ENCODE measurements at regions not wholly inside any gene's neighbourhood (a gene's known extent, or its start where the extent isn't known, plus 50 kb on each side); places are given as distances from the start of the nearest gene placed in this dataset.

DNA sequence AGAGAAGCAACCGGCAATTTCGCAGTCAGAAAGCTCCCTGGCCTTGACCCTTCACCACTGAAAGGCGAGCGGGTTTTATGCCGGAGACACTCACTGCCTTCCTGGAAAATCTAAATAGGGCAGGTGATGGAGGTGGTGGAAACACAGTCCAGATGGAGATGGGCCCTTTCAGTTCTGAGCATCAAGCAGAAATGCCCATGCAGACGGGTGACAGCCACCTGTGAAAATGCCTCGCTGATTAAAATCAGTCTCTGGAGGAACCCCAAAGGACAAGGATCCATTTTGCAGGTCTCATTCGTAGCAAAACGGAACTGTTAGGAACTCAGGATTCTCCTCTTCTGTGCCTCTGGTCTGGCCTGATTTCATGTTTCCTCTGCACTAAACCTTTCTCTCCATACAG, 74.2 kb downstream of the FZD10 start:
- intact Hi-C loops (cut with micrococcal nuclease) = no loop called here
- H3K27ac ChIP-seq (ENCODE audit: low read depth, low read length) = no peak overlapping the region
- H2AFZ ChIP-seq (ENCODE audit: low read depth, low read length, poor library complexity, severe bottlenecking) = no peak overlapping the region
- H3K9ac ChIP-seq (ENCODE audit: low read length) = no peak overlapping the region
- H3K4me3 ChIP-seq (replicated peaks in 1 of 2; ENCODE audit: low read depth in 1 of 2, low read length in 2 of 2) = no peak overlapping the region
- H4K20me1 ChIP-seq (ENCODE audit: insufficient read depth) = no peaks in the 10 kb centered on the region
- CTCF ChIA-PET = no interaction called here
- no peak for TF ChIP-seq POLR2A (IDR thresholded peaks at IDR 0.05; ENCODE audit: borderline replicate concordance, extremely low read depth, insufficient read depth, insufficient read length)
- no peak for TF ChIP-seq JUND (IDR thresholded peaks at IDR 0.05)
- TF ChIP-seq, protein P1, sequence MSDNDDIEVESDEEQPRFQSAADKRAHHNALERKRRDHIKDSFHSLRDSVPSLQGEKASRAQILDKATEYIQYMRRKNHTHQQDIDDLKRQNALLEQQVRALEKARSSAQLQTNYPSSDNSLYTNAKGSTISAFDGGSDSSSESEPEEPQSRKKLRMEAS (IDR thresholded peaks at IDR 0.05) = no peak
- no peak for TF ChIP-seq FOSL1 (IDR thresholded peaks at IDR 0.05; ENCODE audit: low read depth)
- TF ChIP-seq YY1 (IDR thresholded peaks at IDR 0.05; ENCODE audit: extremely low read depth, insufficient replicate concordance, low read depth, low read length) = no peak
- no peaks in the 10 kb centered on the region for H3K36me3 ChIP-seq (ENCODE audit: control insufficient read depth in 1 of 2, insufficient read depth in 2 of 2, low read length in 2 of 2)
- H3K4me1 ChIP-seq (ENCODE audit: control insufficient read depth in 1 of 2, insufficient read depth in 2 of 2, low read length in 2 of 2) = no peaks in the 10 kb centered on the region
- ATAC-seq (no peak), DNase-seq (ENCODE audit: low read depth, low spot score) (no peak)
- H3K27me3 ChIP-seq (ENCODE audit: insufficient read depth, low read length) = no peaks in the 10 kb centered on the region
- no peaks in the 10 kb centered on the region; a peak in 2 of 4 replicates for H3K9me3 ChIP-seq (ENCODE audit: control insufficient read depth in 1 of 2, insufficient read depth in 1 of 2, low read depth in 1 of 2, low read length in 2 of 2)
- H3K9me2 ChIP-seq (ENCODE audit: insufficient read depth) = no peaks in the 10 kb centered on the region
- H3K79me2 ChIP-seq (ENCODE audit: insufficient read depth, low read length) = no peaks in the 10 kb centered on the region
- no peak overlapping the region for H3K4me2 ChIP-seq (ENCODE audit: low read length)
- RAD21 ChIA-PET (ENCODE audit: low non-redundant PET in 1 of 2, low total read pairs in 2 of 2, uncharacterized antibody in 2 of 2, unreplicated experiment in 2 of 2) = no interaction called here
- POLR2A ChIA-PET = no interaction called here
- no TSS peak for BruUV-seq (replicated peaks)

DNA sequence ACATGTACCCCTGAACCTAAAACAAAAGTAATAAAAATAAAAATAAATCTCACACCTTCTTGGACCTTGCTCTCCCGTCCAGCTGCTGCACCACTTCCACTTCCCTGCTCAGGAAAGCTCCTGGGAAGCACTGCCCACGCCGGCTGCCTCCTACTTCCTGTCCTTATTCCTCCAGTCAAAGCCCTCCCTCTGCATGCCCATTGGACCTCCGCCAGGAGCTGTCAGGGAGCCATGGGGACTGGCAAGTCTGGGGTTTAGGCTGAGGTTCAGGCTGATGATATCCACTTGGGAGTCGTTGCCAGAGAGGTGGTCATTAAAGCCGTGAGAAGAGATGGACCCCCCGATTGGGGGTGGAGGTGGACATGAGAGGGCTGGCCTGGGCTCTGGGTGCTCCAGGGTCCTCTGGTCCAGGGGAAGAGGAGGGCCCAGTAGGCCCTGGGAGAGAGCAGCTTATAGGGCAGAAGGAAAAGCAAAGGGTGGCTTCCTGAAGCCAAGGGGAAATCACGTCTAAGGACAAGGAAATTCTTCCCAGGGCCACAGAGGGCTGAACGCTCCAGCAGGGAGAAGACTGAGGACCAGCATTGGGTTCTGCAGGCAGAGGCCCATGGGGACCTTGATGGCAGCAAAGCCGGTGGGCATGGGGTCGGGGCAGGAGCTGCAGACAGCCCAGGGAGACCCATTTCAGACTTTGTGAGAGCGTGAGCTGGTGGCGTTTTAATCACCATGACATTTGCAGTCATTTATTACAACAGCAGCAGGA, 78.7 kb downstream of the FZD10 start:
- Histone ChIP-seq H3K4me2 (ENCODE audit: low read length) (no peak overlapping the region), H3K36me3 (ENCODE audit: control insufficient read depth in 1 of 2, insufficient read depth in 2 of 2, low read length in 2 of 2) (no peaks in the 10 kb centered on the region), H3K27ac (ENCODE audit: low read depth, low read length) (no peak overlapping the region), H3K4me1 (ENCODE audit: control insufficient read depth in 1 of 2, insufficient read depth in 2 of 2, low read length in 2 of 2) (no peaks in the 10 kb centered on the region), H2AFZ (ENCODE audit: low read depth, low read length, poor library complexity, severe bottlenecking) (no peak overlapping the region), H3K9me2 (ENCODE audit: insufficient read depth) (no peaks in the 10 kb centered on the region), H3K79me2 (ENCODE audit: insufficient read depth, low read length) (no peaks in the 10 kb centered on the region), H3K27me3 (ENCODE audit: insufficient read depth, low read length) (no peaks in the 10 kb centered on the region), H3K9me3 (ENCODE audit: control insufficient read depth in 1 of 2, insufficient read depth in 1 of 2, low read depth in 1 of 2, low read length in 2 of 2) (no peaks in the 10 kb centered on the region; a peak in 2 of 4 replicates), H3K4me3 (replicated peaks in 1 of 2; ENCODE audit: low read depth in 1 of 2, low read length in 2 of 2) (no peak overlapping the region), H4K20me1 (ENCODE audit: insufficient read depth) (no peaks in the 10 kb centered on the region), H3K9ac (ENCODE audit: low read length) (no peak overlapping the region)
- intact Hi-C loops (cut with micrococcal nuclease) = no loop called here
- no peak for ATAC-seq
- ChIA-PET POLR2A (no interaction called here), RAD21 (ENCODE audit: low non-redundant PET in 1 of 2, low total read pairs in 2 of 2, uncharacterized antibody in 2 of 2, unreplicated experiment in 2 of 2) (no interaction called here), CTCF (no interaction called here)
- no peak for DNase-seq (ENCODE audit: low read depth, low spot score)
- no TSS peak for BruUV-seq (replicated peaks)
- TF ChIP-seq, protein P2, sequence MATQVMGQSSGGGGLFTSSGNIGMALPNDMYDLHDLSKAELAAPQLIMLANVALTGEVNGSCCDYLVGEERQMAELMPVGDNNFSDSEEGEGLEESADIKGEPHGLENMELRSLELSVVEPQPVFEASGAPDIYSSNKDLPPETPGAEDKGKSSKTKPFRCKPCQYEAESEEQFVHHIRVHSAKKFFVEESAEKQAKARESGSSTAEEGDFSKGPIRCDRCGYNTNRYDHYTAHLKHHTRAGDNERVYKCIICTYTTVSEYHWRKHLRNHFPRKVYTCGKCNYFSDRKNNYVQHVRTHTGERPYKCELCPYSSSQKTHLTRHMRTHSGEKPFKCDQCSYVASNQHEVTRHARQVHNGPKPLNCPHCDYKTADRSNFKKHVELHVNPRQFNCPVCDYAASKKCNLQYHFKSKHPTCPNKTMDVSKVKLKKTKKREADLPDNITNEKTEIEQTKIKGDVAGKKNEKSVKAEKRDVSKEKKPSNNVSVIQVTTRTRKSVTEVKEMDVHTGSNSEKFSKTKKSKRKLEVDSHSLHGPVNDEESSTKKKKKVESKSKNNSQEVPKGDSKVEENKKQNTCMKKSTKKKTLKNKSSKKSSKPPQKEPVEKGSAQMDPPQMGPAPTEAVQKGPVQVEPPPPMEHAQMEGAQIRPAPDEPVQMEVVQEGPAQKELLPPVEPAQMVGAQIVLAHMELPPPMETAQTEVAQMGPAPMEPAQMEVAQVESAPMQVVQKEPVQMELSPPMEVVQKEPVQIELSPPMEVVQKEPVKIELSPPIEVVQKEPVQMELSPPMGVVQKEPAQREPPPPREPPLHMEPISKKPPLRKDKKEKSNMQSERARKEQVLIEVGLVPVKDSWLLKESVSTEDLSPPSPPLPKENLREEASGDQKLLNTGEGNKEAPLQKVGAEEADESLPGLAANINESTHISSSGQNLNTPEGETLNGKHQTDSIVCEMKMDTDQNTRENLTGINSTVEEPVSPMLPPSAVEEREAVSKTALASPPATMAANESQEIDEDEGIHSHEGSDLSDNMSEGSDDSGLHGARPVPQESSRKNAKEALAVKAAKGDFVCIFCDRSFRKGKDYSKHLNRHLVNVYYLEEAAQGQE (IDR thresholded peaks at IDR 0.05; ENCODE audit: low read depth) = no peak
- no peak for TF ChIP-seq SIN3A (IDR thresholded peaks at IDR 0.05; ENCODE audit: low read depth)
- TF ChIP-seq, protein P3, sequence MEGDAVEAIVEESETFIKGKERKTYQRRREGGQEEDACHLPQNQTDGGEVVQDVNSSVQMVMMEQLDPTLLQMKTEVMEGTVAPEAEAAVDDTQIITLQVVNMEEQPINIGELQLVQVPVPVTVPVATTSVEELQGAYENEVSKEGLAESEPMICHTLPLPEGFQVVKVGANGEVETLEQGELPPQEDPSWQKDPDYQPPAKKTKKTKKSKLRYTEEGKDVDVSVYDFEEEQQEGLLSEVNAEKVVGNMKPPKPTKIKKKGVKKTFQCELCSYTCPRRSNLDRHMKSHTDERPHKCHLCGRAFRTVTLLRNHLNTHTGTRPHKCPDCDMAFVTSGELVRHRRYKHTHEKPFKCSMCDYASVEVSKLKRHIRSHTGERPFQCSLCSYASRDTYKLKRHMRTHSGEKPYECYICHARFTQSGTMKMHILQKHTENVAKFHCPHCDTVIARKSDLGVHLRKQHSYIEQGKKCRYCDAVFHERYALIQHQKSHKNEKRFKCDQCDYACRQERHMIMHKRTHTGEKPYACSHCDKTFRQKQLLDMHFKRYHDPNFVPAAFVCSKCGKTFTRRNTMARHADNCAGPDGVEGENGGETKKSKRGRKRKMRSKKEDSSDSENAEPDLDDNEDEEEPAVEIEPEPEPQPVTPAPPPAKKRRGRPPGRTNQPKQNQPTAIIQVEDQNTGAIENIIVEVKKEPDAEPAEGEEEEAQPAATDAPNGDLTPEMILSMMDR (IDR thresholded peaks at IDR 0.05 in 2 of 3, conservative IDR thresholded peaks at IDR 0.05 in 1 of 3; ENCODE audit: borderline replicate concordance in 1 of 3, insufficient read depth in 1 of 3, low read depth in 2 of 3, low read length in 2 of 3) = no peak
- no peak for TF ChIP-seq EZH2 (IDR thresholded peaks at IDR 0.05)
- TF ChIP-seq CBX3 (IDR thresholded peaks at IDR 0.05; ENCODE audit: low read depth) = no peak
- TF ChIP-seq EGR1 (IDR thresholded peaks at IDR 0.05; ENCODE audit: low read depth) = no peak
- no peak for TF ChIP-seq FOSL1 (IDR thresholded peaks at IDR 0.05; ENCODE audit: low read depth)
- TF ChIP-seq, protein P4, sequence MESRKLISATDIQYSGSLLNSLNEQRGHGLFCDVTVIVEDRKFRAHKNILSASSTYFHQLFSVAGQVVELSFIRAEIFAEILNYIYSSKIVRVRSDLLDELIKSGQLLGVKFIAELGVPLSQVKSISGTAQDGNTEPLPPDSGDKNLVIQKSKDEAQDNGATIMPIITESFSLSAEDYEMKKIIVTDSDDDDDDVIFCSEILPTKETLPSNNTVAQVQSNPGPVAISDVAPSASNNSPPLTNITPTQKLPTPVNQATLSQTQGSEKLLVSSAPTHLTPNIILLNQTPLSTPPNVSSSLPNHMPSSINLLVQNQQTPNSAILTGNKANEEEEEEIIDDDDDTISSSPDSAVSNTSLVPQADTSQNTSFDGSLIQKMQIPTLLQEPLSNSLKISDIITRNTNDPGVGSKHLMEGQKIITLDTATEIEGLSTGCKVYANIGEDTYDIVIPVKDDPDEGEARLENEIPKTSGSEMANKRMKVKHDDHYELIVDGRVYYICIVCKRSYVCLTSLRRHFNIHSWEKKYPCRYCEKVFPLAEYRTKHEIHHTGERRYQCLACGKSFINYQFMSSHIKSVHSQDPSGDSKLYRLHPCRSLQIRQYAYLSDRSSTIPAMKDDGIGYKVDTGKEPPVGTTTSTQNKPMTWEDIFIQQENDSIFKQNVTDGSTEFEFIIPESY (IDR thresholded peaks at IDR 0.05; ENCODE audit: extremely low read depth, insufficient replicate concordance, low read length) = no peak

Data from HCT116 (cell line).